AG09309 (cell line): ENCODE measurements at regions not wholly inside any gene's neighbourhood (a gene's known extent, or its start where the extent isn't known, plus 50 kb on each side); places are given as distances from the start of the nearest gene placed in this dataset.

Experiments
- DNase-seq: peaks from one replicate; pipeline ENCODE4 v3.0.0-alpha.2; 2010; ENCODE audit warnings: low read depth
- H3K4me3 ChIP-seq: 2 replicates; pipeline ENCODE4 v1.5.1; 2011; ENCODE audit warnings: mild to moderate bottlenecking, low read depth, low read length, moderate library complexity; ENCODE audit not compliant: control insufficient read depth
- CTCF ChIP-seq: IDR thresholded peaks from 2 replicates; pipeline ENCODE4 v1.5.1; 2011; ENCODE audit warnings: mild to moderate bottlenecking, low read depth, low read length, inconsistent platforms; ENCODE audit not compliant: insufficient read depth, control insufficient read depth; ENCODE audit errors: missing control alignments

DNA sequence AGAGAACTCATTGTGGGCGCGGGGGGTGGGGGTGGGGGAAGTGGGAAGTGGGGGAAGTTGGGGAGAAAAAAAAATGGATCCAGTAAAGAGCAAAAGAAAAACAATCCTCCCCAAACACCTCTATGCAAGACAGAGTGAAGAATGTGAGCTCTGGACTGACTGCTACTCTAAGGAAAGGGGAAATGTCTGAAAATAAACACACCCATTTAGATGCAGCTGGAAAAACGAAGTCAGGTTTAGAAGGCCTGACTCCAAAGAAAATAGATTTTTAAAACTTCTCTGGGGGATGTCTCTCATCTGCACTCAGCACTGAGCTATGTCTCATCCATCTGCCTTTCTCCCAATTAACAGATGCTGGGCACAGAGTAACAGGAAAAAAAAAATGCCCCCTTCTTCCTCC is 904.4 kb downstream of the GALC start:
- DNase-seq: no peak
- H3K4me3 ChIP-seq: no peak overlapping the region
- TF ChIP-seq CTCF: no peak

- no peak for DNase-seq
- H3K4me3 ChIP-seq: no peak overlapping the region
- TF ChIP-seq CTCF: no peak
Measured at GRCh38 chr14:87087881-87088280, 905.1 kb downstream of the GALC start.

DNA sequence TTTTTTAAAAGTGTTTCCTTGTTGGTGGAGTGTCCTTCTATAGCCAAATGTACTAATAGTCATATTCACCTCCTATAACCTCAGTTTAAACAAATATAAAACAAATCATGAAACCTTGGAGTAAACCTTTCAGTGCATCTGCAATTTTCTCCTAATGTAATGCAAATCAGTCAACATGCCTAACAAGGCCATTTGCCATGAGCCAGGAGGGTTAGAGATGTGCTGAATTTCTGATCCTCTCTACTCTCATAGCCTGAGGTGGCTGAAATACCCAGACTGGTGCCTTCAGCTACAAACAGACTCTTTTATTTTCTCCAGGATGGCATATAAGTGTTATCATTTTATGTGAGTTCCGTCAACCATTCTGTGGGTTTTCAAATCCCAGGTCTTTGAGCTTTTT is 908.1 kb downstream of the GALC start:
- TF ChIP-seq CTCF: no peak
- DNase-seq: no peak

DNA sequence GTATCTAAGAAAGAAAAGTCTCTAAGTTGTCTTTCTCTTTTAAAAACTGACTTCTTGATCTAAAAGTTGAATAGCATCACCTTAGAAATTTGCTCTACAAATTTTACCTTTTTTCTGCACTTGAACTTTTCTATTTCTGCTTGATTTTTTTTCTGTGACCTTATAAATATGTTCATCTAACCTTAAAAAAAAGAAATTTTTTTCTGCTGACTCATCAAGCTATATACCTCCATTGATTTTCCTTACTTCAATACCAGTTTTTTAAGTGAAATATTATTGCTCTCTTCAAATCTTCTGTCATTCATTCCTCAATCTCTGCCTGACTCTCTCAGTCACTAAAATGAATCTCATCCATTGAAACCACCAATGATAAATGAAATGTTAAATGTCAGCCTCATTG is 910.1 kb downstream of the GALC start:
- no peak for TF ChIP-seq CTCF
- no peak for DNase-seq
- no peak overlapping the region for H3K4me3 ChIP-seq

More for the DNA sequence above, 908.1 kb downstream of the GALC start:
- no peak overlapping the region for H3K4me3 ChIP-seq

GRCh38 chr14:87081004-87081403 is 912.0 kb downstream of the GALC start:
- DNase-seq: no peak
- no peak for TF ChIP-seq CTCF
- H3K4me3 ChIP-seq: no peak overlapping the region

- H3K4me3 ChIP-seq: no peak overlapping the region
- DNase-seq: no peak
- TF ChIP-seq CTCF: no peak
Measured at GRCh38 chr14:87080146-87080545, 912.8 kb downstream of the GALC start.

- no peak for DNase-seq
- no peak for TF ChIP-seq CTCF
- no peak overlapping the region for H3K4me3 ChIP-seq
Measured at GRCh38 chr14:87079416-87079815, 913.6 kb downstream of the GALC start.
